HCT116 (cell line): ENCODE measurements at regions not wholly inside any gene's neighbourhood (a gene's known extent, or its start where the extent isn't known, plus 50 kb on each side); places are given as distances from the start of the nearest gene placed in this dataset.

Experiments
- CTCF ChIP-seq, 3 experiments: fragments of 200-600 bp in 1 of 3; sonication (generic) in 1 of 3; IDR thresholded peaks in 2 of 3; conservative IDR thresholded peaks in 1 of 3; 2 replicates each; pipeline ENCODE4 v1.5.1; 2012 to 2017; ENCODE audit warnings: low read depth in 2 of 3, low read length in 2 of 3, antibody characterized with exemption in 1 of 3, borderline replicate concordance in 1 of 3, control low read depth in 1 of 3, mild to moderate bottlenecking in 1 of 3, mixed read lengths in 1 of 3, mixed run types in 1 of 3, moderate library complexity in 1 of 3; ENCODE audit not compliant: insufficient read depth in 1 of 3
- EZH2phosphoT487 ChIP-seq: fragments of 200-600 bp; IDR thresholded peaks from 2 replicates; pipeline ENCODE4 v1.6.1; 2018; ENCODE audit warnings: antibody characterized with exemption, borderline replicate concordance
- POLR2A ChIP-seq: IDR thresholded peaks from 2 replicates; pipeline ENCODE4 v1.7.0; 2011; ENCODE audit warnings: borderline replicate concordance; ENCODE audit not compliant: insufficient read depth, insufficient read length; ENCODE audit errors: extremely low read depth
- POLR2AphosphoS5 ChIP-seq: IDR thresholded peaks from 2 replicates; pipeline ENCODE4 v1.6.1; 2011; ENCODE audit warnings: mild to moderate bottlenecking, low read depth, low read length, moderate library complexity
- SIN3A ChIP-seq: IDR thresholded peaks from 2 replicates; pipeline ENCODE4 v1.6.1; 2012; ENCODE audit warnings: low read depth
- TCF7L2 ChIP-seq: IDR thresholded peaks from 2 replicates; pipeline ENCODE4 v1.7.0; 2011; ENCODE audit warnings: borderline replicate concordance, inconsistent platforms; ENCODE audit not compliant: insufficient read depth, insufficient read length; ENCODE audit errors: extremely low read depth

- TF ChIP-seq EZH2phosphoT487 (no peak), POLR2AphosphoS5 (no peak), POLR2A (no peak), CTCF (IDR thresholded peaks at IDR 0.05 in 2 of 3, conservative IDR thresholded peaks at IDR 0.05 in 1 of 3; ENCODE audit: borderline replicate concordance in 1 of 3, insufficient read depth in 1 of 3, low read depth in 2 of 3, low read length in 2 of 3) (no peak), TCF7L2 (no peak), SIN3A (no peak)
Measured at GRCh38 chr3:118473343-118473742, 561.3 kb downstream of the IGSF11 start.
